Loucy (cell line): ENCODE measurements at regions not wholly inside any gene's neighbourhood (a gene's known extent, or its start where the extent isn't known, plus 50 kb on each side); places are given as distances from the start of the nearest gene placed in this dataset.

ENCODE experiments used
- H2AFZ ChIP-seq: fragments of 200-600 bp; sonication (generic); 2 replicates; pipeline ENCODE4 v1.6.0; 2016; ENCODE audit warnings: antibody characterized with exemption, mild to moderate bottlenecking, low read length, moderate library complexity
- H3F3A ChIP-seq: fragments of 200-600 bp; 2 replicates; pipeline ENCODE4 v1.6.0; 2016; ENCODE audit warnings: antibody characterized with exemption, low read depth, mild to moderate bottlenecking
- H3K27me3 ChIP-seq: fragments of 200-600 bp; sonication (generic); 2 replicates; pipeline ENCODE4 v1.6.1; 2014; ENCODE audit warnings: low read length, mild to moderate bottlenecking; ENCODE audit not compliant: insufficient read depth, poor library complexity, severe bottlenecking
- H3K36me3 ChIP-seq: fragments of 200-600 bp; sonication (generic); 2 replicates; pipeline ENCODE4 v1.6.1; 2016; ENCODE audit warnings: low read length; ENCODE audit not compliant: insufficient read depth
- H3K4me1 ChIP-seq: fragments of 200-600 bp; sonication (generic); 2 replicates; pipeline ENCODE4 v1.5.1; 2014; ENCODE audit warnings: low read length, mild to moderate bottlenecking; ENCODE audit not compliant: insufficient read depth, poor library complexity, severe bottlenecking
- H3K4me2 ChIP-seq: fragments of 200-600 bp; sonication (generic); 2 replicates; pipeline ENCODE4 v1.6.0; 2014; ENCODE audit warnings: antibody characterized with exemption, low read length, low read depth, mild to moderate bottlenecking; ENCODE audit not compliant: poor library complexity, severe bottlenecking
- H3K4me3 ChIP-seq: fragments of 200-600 bp; sonication (generic); 2 replicates; pipeline ENCODE4 v1.5.1; 2014; ENCODE audit warnings: low read length, mild to moderate bottlenecking, mixed read lengths; ENCODE audit not compliant: poor library complexity, severe bottlenecking
- H3K79me2 ChIP-seq: fragments of 200-600 bp; sonication (generic); 2 replicates; pipeline ENCODE4 v1.6.1; 2014; ENCODE audit warnings: low read length; ENCODE audit not compliant: insufficient read depth
- H3K9ac ChIP-seq: fragments of 200-600 bp; sonication (generic); 2 replicates; pipeline ENCODE4 v1.6.0; 2014; ENCODE audit warnings: mild to moderate bottlenecking, low read depth, low read length, moderate library complexity; ENCODE audit not compliant: poor library complexity, severe bottlenecking
- H3K9me2 ChIP-seq: fragments of 200-600 bp; sonication (generic); replicated peaks from 2 replicates; pipeline ENCODE4 v1.6.1; 2016; ENCODE audit warnings: low read depth, low read length, mixed read lengths
- H3K9me3 ChIP-seq: fragments of 200-600 bp; sonication (generic); 2 replicates; pipeline ENCODE4 v1.6.1; 2014; ENCODE audit warnings: mild to moderate bottlenecking, antibody characterized with exemption, low read length, low read depth; ENCODE audit not compliant: insufficient read depth
- H4K20me1 ChIP-seq: fragments of 200-600 bp; sonication (generic); 2 replicates; pipeline ENCODE4 v1.6.0; 2014; ENCODE audit warnings: antibody characterized with exemption, low read length, mild to moderate bottlenecking; ENCODE audit not compliant: insufficient read depth, poor library complexity, severe bottlenecking
- CTCF ChIP-seq: fragments of 200-600 bp; sonication (generic); conservative IDR thresholded peaks from 2 replicates; pipeline ENCODE4 v1.5.1; 2014; ENCODE audit warnings: mild to moderate bottlenecking, antibody characterized with exemption, low read length
- EZH2phosphoT487 ChIP-seq: fragments of 200-600 bp; IDR thresholded peaks from 2 replicates; pipeline ENCODE4 v1.6.1; 2018; ENCODE audit warnings: antibody characterized with exemption, mild to moderate bottlenecking, moderate library complexity, borderline replicate concordance

DNA sequence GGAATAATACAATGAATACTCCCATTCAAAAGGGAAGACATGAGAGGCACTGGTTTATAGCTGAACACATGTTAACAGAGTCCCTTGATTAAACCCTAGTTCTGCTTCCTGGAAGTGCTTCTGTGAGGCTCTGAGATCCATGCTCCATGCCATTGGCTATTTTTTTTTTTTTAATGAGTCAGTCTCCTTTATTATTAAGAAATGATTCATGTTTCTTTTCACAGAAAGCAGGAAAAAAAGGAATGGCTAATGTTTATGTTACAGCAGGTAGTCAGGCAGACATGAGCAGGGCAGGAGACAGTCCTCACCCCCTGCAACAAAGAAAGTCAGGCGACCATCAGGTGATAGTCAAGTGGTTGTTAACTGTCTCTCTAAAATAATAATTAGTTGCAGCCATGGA lies 598.7 kb downstream of the EPHA5 start:
- TF ChIP-seq EZH2phosphoT487 (no peak), CTCF (no peak)
- H3K4me3 ChIP-seq = no peak overlapping the region
- H2AFZ ChIP-seq = no peak overlapping the region

DNA sequence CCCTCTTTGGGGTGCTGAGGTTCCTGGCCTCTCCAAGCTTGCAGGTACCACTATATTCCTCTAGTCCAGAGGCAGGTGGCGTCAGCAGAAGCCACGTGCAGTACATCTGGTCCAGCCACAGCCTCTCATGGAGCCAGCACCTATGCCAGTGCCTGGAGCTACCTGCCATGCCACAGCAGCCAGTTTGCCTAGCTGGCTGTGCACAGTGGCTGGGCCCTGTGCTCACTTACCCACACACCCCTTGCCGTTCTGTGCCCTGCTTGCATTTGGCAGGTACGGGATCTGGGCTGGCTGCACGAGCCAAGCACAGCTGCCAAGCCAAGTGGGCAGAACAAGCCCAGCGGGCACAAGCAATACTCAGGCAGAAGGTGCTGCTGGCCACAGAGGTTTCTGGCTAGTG lies 601.1 kb downstream of the EPHA5 start:
- Histone ChIP-seq H2AFZ (no peak overlapping the region), H3K79me2 (no peaks in the 10 kb centered on the region), H3K4me1 (no peaks in the 10 kb centered on the region), H3K4me2 (no peak overlapping the region), H4K20me1 (no peaks in the 10 kb centered on the region), H3K36me3 (no peaks in the 10 kb centered on the region), H3K27me3 (no peaks in the 10 kb centered on the region), H3K9ac (no peak overlapping the region), H3F3A (no peaks in the 10 kb centered on the region), H3K4me3 (no peak overlapping the region), H3K9me2 (no peaks in the 10 kb centered on the region), H3K9me3 (no peaks in the 10 kb centered on the region)
- no peak for TF ChIP-seq EZH2phosphoT487
- TF ChIP-seq CTCF = no peak

More for the DNA sequence above, 598.7 kb downstream of the EPHA5 start:
- Histone ChIP-seq H3K27me3 (no peaks in the 10 kb centered on the region), H4K20me1 (no peaks in the 10 kb centered on the region), H3F3A (no peaks in the 10 kb centered on the region), H3K9me2 (no peaks in the 10 kb centered on the region), H3K9me3 (no peaks in the 10 kb centered on the region), H3K9ac (no peak overlapping the region), H3K4me1 (no peaks in the 10 kb centered on the region), H3K4me2 (no peak overlapping the region), H3K79me2 (no peaks in the 10 kb centered on the region), H3K36me3 (no peaks in the 10 kb centered on the region)

- Histone ChIP-seq H3K9me2 (no peaks in the 10 kb centered on the region), H3K9ac (no peak overlapping the region), H3K4me2 (no peak overlapping the region), H3F3A (no peaks in the 10 kb centered on the region), H2AFZ (no peak overlapping the region), H3K79me2 (no peaks in the 10 kb centered on the region), H3K4me3 (no peak overlapping the region), H4K20me1 (no peaks in the 10 kb centered on the region), H3K36me3 (no peaks in the 10 kb centered on the region), H3K4me1 (no peaks in the 10 kb centered on the region), H3K9me3 (no peaks in the 10 kb centered on the region), H3K27me3 (no peaks in the 10 kb centered on the region)
- TF ChIP-seq CTCF (no peak), EZH2phosphoT487 (no peak)
Observed at GRCh38 chr4:65066106-65066505, 604.2 kb downstream of the EPHA5 start.
